HG02763 (cell line): ENCODE measurements at regions not wholly inside any gene's neighbourhood (a gene's known extent, or its start where the extent isn't known, plus 50 kb on each side); places are given as distances from the start of the nearest gene placed in this dataset.

ENCODE experiments used
- ATAC-seq: cut with Tn5 transposase; IDR thresholded peaks from one replicate; pipeline ENCODE4 v1.9.1; 2021; ENCODE audit warnings: mild to moderate bottlenecking, moderate library complexity; ENCODE audit not compliant: unreplicated experiment

DNA sequence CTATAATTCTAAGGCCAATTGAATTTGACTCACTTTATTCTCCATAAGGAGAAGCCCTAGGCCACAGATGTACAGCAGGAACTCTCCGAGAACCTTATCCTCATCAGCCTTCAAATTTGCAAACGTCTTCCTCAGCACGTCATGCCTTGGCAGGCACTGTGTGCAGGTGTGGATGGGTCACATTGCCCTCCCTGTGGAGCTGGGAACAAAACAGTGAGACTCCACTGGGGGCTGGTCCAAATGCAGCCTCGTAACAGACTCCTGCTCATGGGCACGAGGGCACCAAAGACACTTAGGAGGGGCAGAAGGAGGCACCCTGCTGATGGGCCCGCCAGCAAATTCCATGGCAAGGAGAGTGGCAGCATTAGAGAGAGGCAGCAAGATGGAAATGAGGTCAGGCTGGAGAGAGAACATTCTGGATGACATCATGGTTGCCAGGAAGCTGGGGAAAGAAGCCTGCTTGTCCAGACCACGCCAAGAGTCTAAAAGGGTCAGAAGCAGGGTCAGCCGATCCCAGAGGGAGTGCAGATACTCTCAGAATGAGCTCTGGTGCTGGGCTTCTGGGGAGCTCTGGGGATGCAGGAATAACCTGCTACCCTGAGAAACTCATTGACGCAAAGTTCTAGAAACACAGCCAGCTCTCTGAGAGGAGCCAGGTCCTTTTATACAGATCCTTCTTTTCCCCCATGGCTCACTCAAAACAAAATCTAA is 242.2 kb downstream of the B3GLCT start:
- ATAC-seq = no peak

DNA sequence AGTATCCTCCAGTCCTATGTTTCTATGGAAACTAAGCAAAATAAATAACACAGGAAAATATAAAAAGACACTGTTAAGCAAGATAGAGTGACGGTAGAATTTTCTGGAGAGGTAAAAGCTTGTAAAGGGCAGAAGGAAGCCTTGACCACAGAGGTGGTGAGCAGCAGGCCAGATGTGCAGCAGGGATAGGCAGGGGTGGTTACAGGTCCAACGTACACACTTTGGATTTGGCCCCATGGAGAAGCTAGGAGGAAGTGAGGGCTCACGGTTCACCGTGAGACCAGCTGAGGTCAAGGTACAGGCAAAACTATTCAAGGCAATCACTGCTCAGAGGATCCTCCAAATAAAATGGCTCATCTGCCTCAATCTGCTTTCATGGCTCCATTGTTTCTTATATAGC is 242.8 kb downstream of the B3GLCT start:
- no peak for ATAC-seq

DNA sequence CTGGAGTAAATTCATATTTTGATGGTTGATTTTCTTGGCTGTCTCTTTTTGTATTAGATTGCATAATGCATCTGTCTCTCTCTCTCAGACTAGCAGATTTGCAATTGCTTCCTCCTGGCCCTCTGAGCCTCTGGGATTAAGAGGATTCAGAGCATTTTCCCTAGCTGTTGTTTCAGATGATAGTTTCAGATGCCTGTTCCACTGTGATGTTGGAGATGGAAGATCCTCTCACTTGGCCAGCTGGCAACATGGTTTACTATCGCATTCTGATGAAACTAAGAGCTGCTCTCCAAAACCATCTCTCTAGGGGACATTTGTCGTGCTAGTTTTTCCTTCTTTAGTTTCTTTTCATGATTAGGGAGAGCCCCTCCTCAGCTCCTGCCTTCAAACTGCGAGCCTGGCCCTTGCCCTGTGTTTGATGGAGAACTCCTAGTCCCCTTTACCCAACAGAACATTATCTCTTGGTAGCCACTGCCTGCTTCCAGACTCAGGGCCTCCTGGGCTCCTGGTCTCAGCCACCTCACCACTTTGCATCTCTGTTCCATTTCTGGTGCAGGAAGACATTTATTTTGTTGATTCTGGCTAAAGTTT is 244.6 kb downstream of the B3GLCT start:
- ATAC-seq = no peak

DNA sequence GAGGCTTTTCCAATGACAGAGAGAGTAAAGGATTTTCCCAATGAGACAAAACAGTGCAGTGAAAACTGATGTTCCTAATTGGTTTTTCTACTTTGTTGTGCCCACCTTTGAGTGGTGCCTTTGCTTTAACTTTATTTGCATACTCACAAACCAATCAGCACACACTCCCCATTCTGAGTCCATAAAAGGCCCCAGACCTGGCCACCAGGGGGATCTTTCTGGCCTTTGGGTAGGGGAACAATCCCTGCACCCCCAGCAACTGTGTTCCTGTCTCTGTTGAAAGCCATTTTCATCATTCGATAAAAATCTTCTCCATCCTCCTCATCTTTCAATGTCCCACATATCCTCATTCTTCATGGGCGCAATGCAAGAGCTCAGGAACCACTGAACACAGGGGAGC is 252.8 kb downstream of the B3GLCT start:
- no peak for ATAC-seq

DNA sequence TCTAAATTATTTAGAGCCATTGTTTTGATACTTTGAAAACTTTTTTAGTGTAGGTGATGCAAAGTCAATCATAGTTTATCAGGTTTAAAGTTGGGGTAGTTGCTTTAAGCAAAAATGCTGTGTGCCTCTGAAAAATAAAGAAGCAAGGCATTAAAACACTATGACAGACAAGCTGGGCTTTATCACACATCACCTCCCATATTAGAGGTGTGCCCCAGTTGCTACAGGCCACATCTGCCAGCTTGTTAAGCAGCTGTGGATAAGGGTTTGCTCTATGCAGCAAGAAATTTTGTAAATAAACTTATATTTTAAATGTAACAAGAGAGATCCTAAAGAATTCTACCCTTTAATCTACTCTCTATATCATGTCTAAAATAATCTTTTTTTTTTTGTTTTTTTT is 255.8 kb downstream of the B3GLCT start:
- ATAC-seq = no peak

DNA sequence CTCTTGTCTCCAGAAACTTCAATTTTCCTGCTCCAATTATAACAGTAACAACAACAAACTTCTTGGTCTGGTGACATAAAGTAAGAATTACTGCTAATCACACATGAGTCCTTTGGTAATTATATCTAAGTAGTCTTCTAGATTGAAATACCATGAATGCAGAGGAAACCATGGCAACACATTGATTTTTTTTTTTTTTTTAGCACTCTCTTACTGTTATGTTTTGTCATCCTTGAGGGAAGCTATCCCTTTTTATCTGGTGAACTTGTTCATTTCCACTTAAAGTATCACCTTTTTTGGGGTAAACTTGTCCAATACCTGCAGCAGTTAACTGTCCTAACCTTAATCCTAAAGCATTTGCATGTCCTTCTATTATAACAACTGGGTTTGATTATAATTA is 256.3 kb downstream of the B3GLCT start:
- no peak for ATAC-seq

DNA sequence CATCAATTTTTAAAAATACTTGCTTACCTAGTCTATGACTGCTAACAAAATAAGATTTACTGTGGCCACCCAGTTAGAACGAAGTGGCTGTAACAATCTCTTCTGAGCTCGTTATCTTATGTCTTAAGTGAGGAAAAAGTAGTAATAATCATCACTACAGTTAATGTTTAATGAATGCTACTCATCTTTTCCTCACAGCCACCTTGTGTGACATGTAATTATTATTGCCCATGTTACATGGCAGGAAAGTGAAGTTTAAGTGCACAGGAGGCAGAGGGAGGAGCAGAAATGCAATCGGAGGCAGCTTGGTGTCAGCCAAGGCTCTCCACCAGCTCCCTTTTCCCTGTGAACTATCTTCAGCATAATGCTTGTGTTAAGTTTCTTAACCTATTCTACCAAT is 260.3 kb downstream of the B3GLCT start:
- no peak for ATAC-seq

DNA sequence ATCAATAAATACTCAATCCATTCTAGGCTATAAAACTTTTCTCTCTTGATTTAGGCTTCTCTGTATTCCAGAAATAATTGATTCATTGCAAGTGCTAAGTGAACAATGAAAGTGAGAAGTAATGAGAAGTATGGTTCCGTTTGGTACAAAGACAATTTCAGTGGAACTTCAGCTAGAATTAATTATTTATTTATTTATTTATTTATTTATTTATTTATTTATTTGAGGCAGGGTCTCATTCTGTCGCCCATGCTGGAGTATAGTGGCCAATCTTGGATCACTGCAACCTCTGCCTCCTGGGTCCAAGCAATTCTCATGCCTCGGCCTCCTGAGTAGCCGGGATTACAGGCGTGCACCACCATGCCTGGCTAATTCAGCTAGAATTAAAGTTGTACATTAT is 262.1 kb downstream of the B3GLCT start:
- no peak for ATAC-seq

DNA sequence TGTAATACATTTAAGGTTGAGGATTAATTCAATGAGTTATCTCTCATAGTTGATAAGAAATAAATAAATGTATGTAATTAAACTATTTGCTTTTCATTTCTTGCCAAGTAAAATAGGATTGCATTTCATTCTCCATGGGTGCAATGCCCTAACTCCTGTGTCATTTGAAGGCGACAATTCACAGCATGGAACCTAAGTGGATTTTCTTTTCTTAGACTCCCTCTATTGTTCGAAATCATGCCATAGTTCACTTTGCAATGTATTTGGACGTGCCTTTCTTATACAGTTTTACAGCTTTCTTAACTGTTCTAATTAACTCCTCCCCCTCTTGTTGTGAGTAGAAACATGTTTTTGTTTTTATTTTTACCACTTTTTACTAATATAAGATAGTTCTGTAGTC is 263.0 kb downstream of the B3GLCT start:
- ATAC-seq = no peak

DNA sequence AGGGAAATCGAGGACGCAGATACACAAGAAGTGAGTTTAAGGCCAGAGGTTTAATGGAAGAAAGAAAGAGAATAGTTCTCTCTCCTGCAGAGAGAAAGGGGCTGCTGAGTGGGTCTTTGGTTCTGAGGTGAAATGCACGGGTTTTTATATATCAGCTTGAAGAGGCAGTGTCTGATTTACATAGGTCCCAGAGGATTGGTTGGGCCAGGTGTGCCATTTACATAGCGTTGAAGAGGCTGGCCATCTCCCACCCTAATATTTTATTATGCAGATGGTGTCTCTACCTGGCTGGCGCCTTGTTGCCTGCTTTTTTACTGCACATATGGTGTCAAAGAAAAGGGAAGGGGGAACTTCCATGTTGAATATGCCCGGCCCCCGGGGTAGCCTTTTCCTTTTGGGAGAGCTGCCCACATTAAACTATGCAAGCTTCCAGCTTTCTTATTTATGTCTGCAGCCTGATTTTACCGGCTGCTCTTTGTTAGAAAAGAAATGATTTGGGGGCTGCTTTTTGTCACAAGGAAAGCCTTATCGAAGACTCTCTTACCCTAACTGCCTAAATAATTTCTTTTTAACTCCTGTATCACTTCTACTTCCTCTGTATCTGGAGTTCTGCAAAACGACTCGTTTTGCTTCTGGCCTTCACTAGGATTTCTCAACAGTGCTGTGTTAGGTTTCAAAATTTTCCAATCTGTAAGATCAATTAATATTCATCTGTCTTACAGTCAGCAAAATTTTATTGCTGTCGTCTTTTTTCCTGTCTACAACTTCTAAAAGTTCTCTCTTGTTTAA is 268.5 kb downstream of the B3GLCT start:
- no peak for ATAC-seq

DNA sequence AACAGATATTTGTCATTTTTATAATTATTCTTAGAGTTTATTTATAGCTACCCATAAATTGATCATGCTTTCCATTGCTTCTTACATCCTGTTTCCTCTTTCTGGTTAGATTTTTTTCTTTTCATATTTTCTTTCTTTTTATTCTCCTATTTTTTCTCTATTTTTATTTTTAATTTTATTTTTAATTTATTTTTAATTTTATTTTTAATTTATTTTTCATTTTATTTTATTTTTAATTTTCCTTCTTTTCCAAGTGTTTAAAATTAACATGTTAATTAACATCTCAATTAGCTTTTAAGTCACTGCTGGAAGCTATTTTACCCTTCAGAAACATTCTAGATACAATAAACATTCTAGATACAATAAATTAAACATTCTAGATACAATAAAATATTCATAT is 269.6 kb downstream of the B3GLCT start:
- no peak for ATAC-seq

DNA sequence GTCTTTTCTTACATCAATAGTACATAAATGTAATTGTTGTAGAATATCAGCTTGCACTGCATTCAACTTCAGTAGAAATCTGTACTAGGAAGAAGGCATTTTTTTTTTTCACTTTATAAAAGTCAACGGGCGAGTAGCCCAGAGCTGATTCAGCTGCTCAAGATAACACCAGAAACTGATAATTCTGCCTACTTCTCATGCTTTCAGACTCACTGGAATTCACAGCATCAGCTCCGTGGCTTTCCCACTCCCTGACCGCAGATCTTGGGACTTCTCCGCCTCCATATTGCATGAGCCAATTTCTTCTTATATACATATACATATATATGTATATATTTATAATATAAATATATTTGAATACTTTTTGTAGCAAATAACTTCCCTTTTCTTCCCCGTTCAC is 263.1 kb upstream of the RXFP2 start:
- ATAC-seq = no peak

DNA sequence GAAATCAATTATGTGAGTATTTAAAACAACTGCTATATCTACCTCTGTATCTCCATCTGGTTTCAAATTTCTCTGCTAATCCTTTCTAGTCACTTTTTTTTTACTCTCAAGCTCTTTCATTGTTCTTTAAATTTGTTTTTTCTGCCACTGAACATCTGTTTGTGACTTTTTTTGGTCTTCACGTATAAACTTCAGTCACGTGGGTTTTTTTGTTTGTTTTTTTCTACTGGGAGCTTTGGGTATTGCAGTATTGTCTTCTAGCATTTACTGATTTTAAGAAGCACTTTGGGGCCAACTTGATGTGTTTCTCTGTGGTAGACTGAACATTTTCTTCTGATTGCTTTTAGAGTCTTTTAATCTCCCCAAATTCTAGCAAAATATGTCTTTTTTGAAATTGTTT is 262.6 kb upstream of the RXFP2 start:
- no peak for ATAC-seq

DNA sequence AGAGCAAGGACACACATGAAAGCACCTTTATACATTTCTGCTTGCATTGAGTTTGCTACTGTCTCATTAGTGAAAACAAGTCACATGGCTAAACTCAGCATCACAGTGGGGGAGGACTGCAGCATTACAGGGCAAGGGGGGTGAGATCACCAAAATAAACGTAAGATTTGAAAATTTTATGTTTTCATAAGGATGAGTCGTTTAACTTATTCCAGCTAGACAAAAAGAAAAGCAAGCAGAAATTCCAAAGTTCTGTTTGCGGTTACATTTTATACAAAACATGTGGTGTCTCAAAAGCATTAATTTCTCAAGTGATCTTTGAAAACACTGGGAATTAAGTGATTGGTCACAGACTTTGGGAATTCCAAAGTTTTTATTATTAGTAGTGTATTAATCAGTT is 261.4 kb upstream of the RXFP2 start:
- ATAC-seq = no peak

DNA sequence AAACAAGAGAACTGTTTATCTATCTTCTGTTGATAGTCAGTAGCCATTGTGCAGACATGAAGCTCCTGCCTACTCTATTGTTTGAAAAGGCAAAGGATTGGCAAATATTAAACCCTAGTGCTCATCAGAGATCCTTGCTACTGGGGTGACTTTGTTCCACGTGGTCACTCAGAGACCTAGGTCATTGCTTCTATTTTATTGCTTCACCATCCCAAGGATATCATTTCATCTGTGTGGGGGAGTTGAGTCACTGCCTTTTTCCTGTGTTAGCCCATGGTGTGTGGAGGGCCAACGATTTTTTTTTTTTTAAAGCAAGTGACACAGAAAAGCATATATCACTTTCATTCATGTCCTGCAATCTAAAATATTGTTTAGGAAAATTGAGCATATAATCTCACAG is 254.1 kb upstream of the RXFP2 start:
- no peak for ATAC-seq

DNA sequence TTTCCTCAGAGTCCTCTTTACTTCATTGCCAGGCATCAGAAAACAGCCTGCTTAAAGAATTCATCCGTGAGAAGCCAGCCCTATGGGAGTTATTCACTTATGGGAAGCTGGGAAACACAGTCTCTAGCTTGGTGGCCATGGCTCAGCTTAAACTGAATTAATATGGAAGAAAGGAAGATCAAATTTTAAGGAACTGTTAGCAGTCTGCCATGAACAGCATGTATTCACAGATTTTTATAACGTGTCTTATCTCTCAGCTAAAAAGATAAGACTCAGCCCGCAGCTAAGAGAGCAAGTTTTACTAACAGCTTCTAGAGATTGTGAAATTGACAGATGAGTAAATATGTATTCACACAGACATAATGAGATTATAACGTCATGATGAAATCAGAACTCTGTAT is 253.7 kb upstream of the RXFP2 start:
- no peak for ATAC-seq

DNA sequence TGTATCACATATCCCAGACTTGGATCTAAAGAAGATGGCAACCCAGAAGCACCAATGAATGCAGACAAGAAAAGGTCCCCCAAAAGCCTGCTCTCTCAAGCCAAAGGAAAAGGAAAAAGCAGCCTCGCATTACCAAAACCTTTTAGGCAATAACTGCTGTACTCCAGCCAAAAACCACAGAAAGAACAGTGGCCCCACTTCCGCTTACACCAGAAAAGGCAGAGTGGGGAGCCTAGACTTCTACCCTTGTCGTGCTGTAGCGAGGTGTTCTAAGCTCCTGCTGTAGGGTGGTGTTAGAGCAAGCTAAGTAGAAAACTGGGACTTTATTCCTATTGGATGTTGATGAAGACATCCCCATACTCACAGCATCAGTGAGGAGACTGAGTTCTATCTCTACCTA is 244.0 kb upstream of the RXFP2 start:
- ATAC-seq = no peak

DNA sequence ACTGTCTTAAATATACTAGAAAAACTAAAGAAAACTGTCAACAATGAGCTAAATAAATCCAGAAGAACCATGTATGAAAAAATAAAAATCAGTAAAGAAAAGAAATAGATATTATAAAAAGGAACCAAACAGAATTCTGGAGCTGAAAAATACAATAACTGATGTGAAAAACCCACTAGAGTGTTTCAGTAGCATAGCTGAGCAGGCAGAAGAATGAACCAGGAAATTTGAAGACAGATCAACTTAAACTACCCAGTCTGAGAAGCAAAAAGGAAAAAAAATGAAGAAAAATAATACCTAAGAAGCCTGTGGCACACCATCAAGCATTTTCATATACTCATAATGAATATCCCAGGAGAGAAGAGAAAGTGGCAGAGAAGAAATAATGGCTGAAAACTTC is 240.1 kb upstream of the RXFP2 start:
- ATAC-seq = no peak

DNA sequence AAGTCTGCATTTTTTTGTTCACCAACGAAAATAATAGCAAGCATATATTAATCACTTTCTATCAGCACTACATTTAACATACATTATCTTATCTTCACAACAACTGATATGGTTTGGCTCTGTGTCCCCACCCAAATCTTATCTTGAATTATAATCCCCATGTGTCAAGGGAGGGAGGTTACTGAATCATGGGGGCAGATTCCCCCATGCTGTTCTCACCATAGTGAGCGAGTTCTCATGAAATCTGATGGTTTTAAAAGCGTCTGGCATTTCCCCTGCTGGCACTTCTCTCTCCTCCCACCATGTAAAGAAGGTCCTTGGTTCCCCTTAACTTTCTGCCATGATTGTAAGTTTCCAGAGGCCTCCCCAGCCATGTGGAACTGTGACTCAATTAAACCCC is 235.7 kb upstream of the RXFP2 start:
- ATAC-seq = no peak

DNA sequence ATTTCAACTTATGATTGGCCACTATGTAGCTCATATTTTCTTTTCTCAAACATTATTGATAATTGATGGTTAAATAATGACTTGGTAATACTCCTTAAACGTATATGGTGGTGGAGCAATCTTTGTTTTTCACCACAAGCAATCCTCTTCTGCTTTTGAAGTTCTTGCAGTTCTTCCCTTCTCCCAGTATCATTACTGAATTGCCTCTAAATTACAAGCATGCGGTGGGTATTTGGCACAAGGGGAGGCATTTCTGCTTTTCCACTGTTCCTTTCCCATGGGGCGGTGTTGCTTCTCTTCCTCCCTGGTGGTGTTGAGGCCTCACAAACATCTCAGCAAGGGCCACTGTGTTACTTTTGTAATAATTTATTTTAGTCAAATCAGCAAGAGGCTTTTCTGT is 234.4 kb upstream of the RXFP2 start:
- no peak for ATAC-seq

DNA sequence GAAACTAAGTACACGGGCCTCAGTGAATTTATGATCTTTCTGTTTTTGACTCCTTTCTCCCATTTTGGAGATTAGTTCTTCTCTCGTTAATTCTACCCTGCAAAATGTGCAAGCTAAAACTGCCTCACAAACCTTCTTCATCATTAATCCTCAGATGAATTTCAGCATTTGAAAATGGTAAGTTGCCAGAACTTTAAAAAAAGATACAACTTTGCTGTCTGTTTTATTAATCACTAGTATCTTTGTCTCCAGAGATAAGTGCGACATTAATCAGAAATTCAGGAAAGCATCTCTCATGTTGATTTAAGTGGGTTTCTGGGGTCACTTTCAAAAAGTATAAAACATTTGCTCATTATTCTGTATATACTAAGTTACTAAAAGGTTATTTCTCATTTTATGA is 227.0 kb upstream of the RXFP2 start:
- no peak for ATAC-seq

DNA sequence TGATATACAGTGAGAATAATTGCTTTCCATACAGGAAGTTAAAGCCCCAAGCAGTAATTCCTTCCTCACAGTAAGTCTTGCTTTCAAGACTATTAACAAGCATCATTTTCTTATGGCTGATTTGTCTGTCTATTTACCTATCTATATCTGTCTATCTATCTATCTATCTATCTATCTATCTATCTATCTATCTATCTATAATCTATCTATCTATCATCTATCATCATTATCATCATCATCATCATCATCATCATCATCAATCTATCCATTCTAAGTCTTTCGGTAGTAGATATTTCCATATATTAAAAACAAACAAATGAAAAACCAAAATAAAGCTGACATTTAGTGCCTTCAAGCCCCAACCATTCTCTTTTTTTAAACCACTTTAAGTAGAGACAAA is 224.4 kb upstream of the RXFP2 start:
- no peak for ATAC-seq
